GM18951 (cell line): ENCODE measurements at regions not wholly inside any gene's neighbourhood (a gene's known extent, or its start where the extent isn't known, plus 50 kb on each side); places are given as distances from the start of the nearest gene placed in this dataset.
"Not testable (repeated sequence)": the region's sequence is repeated elsewhere in the genome, so short reads cannot be mapped to it uniquely, and the experiment has no call there.

Experiments
- POLR2A ChIP-seq: IDR thresholded peaks from 4 replicates; pipeline ENCODE4 v1.6.1; 2011; ENCODE audit warnings: mild to moderate bottlenecking; ENCODE audit not compliant: insufficient read length, insufficient read depth; ENCODE audit errors: extremely low read depth
- in situ Hi-C: fragments of 300-500 bp; cut with MboI; formaldehyde crosslinking; loops from one replicate; pipeline ENCODE4 v1.12.0; 2022; ENCODE audit warnings: low sequenced_read_pairs, mixed read lengths, inconsistent platforms; ENCODE audit not compliant: unreplicated experiment

DNA sequence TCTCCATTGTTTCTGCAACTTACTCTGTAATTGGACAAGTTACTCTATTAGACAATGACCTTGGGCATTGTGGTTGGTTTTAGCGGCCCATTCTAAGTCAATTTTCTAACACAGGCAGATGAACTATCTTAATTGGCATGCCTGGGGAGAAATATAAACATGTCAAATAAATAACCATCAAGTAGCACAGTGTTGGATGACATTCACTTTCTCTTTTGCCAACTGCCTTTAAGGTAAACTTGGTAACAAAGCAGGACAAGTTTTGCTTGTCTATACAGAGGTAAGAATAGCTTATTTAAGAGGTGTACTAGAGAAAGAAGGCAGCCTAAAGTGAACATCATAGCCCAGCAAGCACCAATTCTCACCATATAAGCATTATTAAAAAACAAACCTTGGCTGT lies 599.6 kb downstream of the GBE1 start:
- in situ Hi-C loops: no loop called here
- no peak for TF ChIP-seq POLR2A

DNA sequence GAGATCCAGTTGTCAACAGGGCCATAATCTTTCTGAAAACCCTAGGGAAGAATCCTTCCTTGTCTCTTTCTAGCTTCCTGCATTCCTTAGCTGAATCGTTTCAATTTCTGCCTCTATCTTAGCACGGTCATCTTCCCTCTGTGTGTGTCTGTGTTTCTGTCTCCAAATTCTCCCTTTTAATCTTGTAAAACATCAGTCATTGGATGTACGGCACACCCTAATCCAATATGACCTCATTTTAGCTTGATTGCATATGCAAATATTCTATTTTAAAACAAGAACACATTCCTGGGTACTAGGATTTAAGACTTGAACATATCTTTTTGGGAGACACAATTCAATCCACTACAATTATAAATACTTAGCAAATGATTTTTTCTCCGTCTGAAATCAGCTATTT lies 600.3 kb downstream of the GBE1 start:
- no peak for TF ChIP-seq POLR2A
- in situ Hi-C loops: no loop called here

DNA sequence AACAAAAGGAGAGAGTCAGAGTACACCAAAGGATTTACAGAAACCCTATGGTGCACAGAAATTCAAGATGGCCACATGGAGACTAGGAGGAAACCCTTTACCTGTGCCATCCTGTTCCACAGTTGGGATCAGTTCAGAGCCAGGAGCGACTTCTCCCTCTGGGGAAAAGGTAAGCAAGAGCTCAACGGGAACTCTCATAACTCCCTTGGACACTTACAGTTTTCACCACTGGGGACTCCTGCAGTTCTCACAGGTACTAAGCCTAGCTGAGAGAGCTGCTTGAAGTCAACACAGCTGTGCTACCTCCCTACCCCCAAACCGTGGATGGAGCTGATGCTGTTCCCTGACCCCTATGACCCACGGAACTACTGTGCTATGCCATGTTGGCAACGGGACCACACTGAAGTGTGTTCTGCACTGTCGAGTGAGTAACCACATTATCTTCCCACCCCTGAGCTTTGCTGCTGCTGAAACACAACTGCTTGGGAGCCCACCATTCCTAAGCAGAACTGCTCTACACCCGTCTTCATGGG lies 606.8 kb downstream of the GBE1 start:
- no peak for TF ChIP-seq POLR2A
- in situ Hi-C loops: no loop called here

DNA sequence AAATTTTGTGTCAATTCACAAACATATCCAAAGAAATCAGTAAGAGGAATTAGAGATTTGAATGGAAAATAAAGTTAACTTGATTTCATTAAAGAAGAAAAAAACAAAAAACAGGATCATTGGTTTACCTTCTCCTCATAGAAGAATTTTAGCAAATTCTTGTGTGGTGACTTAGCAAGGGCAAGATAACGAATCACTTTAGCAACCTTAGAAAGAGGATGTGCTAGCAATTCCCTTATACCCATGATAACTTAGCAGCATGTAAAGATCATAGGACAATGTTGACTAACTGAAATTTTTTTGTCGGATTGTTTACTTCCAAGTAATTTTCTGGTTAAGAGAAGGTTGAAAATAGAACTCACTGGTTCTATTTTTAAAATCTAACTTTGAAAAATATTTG lies 609.3 kb downstream of the GBE1 start:
- no peak for TF ChIP-seq POLR2A
- in situ Hi-C loops: no loop called here

DNA sequence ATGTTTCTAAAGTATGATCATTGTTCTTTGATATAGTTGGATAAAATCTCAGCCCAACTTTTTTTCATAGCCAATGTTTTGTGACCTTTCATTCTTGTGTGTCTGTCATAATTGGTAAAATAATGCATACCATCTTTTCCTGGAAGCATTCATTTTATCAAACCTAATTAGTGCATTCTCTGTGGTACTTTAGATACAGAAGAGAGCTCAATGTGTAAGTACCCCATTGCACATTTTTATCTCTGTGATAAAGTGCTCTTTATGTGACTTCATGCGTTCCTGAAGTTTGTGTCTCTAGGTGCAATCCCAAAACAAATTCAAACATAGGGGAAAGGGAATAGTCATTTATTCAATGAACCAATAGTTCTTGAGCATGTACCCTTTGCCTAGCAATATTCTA lies 628.5 kb downstream of the GBE1 start:
- TF ChIP-seq POLR2A: no peak
- in situ Hi-C loops: no loop called here

DNA sequence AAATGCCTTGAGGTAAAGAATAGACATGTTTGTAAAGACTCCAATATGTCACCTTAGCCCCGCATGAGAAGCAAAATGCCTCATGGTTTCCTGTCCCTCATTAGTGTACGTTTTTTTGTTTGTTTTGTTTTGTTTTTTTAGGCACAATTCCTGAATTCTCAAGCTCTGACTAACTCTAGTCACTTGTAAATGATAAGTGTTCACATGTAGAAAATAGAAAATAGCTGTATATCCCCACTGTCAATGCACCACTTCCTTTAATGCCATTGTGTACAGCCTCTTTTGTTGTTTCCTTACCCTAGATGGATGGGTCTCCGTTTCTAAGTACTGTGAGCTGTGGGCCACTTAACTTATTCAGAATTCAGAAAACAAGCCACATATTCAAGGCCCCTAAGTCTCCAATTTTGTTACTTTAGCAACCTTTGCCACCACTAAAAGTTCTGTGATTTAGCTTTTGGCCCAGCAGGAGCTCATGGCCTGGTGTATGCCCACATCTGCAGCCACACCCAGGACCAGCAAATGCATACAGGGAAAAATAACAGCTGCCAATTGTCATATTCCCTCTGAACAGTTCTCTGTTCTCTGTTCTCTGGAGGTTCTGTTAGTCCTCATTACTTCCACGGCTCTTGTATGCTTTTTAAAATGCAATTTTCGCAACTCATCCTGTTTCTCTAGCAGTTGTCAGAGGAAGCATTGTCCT lies 655.5 kb downstream of the GBE1 start:
- in situ Hi-C loops: no loop called here

DNA sequence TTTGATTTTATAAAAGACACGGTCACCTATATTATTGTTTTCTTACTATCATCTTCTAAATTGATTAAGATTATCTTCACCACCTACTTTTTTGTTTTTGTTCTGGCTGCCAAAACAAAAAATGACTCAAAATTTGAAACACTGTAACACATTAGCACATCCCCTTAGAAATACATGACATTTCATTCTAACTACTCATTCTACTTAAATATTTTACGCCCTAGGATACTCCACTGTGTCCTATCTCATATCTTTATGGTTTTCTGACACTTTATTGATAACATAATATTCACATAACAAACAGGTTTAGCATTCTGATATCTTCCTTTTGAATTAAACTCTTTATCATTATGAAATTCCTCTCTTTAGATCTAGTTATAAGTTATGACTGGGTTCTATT lies 656.2 kb downstream of the GBE1 start:
- in situ Hi-C loops: no loop called here
- TF ChIP-seq POLR2A: no peak

More for the DNA sequence above, 655.5 kb downstream of the GBE1 start:
- TF ChIP-seq POLR2A: no peak

DNA sequence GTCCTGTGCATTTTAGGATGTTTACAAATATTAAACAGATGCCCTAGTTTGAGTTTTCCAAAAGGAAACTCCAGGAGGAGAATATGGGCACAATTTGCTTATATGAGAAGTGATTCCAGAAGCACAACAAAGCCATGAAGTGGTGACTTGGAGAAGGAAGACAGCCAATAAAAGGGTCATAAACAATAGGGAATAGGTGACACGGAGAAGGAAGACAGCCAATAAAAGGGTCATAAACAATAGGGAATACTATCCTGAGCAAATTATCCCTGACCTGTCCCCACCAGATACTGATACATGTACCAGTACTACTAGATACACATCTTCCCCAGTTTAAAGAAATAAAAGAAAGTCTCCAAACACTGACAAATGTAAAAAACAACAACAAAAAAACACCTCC lies 663.6 kb downstream of the GBE1 start:
- no peak for TF ChIP-seq POLR2A
- in situ Hi-C loops: no loop called here

DNA sequence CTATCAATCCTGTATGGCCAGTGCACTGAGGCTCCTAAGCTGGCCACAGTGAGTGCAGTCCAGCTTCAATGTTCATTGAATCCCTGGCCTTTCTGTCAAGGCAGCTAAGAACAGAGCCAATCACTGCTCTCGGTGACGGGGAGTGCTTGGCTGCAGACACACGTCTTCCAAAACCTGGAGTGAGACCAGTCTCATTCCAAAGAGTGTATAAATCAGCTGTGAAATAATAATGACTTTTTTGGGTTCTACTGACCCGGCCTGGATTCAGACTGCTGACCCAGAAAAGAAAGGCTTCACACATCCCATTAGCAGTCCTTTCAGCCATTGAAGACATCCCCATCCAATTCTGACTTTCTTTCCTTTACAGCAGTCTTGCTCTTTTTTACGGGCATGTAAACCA lies 665.5 kb downstream of the GBE1 start:
- in situ Hi-C loops: no loop called here
- no peak for TF ChIP-seq POLR2A

DNA sequence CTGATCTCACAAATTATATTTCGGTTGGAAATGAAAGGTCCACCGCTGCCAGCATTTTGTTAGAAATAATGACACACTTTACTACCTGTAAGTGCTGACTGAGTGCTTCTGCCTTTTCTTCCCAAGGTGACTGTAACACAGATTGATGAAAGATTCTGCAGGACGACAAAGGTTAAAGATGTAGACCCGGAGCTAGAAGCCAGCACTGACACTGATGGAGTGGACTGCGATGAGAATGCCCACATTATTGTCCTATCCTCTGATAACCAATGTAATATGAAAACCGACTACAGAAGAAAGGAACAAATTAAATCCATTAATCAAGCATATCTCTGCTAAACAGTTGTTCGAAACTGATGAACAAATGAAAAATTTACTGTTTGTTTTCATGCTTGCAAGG lies 666.5 kb downstream of the GBE1 start:
- in situ Hi-C loops: no loop called here
- TF ChIP-seq POLR2A: no peak

DNA sequence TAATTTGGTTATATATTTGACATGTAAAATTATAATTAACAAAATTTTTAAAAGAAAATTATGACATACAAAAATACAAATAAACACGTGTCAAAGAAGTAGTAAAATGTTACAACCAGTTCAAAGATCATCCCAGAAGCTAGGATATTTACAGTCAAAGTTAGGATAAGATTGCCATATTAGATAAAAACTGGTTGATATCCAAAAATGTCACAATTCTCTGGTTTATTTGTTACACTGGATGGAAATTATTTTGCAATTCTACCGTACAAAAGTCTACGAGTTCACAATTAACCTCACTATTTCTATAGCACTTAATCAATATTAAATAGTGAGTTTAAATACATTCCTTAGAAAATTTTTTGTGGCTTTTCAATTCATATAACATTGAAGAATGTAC lies 673.8 kb downstream of the GBE1 start:
- in situ Hi-C loops: no loop called here
- no peak for TF ChIP-seq POLR2A

DNA sequence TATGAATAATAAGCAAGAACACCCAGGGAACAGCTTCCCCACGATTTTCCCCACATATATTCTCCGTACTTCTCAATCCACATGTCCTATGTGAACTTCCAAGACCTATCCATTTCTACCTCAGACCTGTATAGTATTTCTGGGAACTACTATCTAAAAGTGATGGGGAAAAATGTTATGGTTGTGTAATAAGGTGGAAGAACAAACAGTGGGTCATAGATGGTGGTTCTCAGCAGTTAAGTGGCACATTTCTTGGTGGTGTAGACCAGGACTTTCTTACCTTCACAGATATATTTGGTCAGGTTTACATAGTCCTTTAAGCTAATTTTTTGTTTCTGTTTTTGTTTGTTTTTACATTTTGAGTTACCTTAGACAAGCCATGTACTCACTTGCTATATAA lies 675.1 kb downstream of the GBE1 start:
- in situ Hi-C loops: no loop called here
- no peak for TF ChIP-seq POLR2A

DNA sequence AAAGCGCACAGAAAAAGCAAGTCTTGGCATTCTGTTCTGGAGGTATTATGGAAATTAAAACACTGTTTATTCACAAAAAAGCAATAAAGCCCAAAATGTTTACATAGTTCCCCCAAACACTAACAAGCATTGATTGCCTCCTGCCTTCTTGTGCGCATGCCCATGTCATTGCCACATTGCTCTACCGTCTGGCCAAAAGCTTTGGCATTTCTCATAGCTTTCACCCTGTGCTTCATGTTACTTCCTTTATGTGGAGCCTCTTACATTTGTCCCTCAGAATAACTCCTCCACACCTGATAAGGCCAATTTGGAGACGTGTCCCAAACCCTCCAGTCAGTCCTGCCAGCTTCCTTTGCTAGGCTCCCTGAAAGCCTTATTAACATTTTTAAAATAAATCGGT lies 680.8 kb downstream of the GBE1 start:
- in situ Hi-C loops: no loop called here
- no peak for TF ChIP-seq POLR2A

DNA sequence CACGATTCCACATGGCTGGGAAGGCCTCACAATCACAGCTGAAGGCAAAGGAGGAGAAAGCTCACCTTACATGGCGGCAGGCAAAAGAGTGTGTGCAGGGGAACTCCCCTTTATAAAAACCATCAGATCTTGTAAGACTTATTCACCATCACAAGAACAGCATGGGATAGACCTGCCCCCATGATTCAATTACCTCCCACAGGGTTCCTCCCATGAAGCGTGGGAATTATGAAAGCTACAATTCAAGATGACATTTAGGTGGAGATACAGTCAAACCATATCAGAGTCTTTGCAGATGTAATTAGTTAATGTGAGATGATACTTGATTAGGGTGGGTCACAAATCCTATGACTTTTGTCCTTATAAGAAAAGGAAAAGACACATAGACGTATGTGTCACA lies 688.9 kb downstream of the GBE1 start:
- in situ Hi-C loops: no loop called here
- TF ChIP-seq POLR2A: no peak

DNA sequence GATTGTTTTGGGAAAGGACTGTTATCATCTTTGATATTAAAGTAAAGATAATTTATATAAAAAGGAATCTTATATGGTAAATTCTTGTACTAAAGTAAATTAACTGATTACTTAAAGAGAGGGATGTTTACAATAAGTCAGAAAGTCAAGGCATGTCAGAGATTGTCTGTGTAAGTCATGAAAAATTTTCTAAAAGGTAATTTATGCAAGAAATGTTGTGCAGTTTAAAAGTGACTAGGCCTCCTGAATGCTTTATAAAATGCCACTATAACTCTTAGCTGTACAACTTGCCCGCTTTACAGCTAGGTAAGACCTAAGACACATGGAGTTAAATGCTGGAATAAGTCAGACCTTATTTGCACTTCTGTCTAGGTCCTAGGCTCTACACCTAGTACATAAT lies 692.9 kb downstream of the GBE1 start:
- in situ Hi-C loops: no loop called here
- no peak for TF ChIP-seq POLR2A

DNA sequence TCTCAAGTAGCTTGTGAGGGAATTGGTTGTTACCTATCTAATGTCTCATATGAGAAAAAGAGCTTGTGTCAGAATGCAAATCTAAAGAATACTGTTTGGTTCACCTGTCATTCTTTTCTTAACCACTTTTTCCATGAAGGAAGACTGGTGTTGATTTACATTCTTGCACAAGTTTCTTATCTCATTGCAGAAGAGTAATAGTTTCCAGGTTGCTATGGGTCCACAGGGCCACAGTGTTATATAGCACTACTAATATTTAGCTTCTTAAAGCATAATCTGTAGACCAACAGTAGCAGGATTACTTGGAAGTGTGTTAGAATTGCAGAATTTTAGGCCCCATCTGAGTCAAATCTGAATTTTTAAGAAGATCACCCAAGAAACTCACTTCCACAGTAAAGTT lies 697.5 kb downstream of the GBE1 start:
- in situ Hi-C loops: no loop called here
- TF ChIP-seq POLR2A: no peak

DNA sequence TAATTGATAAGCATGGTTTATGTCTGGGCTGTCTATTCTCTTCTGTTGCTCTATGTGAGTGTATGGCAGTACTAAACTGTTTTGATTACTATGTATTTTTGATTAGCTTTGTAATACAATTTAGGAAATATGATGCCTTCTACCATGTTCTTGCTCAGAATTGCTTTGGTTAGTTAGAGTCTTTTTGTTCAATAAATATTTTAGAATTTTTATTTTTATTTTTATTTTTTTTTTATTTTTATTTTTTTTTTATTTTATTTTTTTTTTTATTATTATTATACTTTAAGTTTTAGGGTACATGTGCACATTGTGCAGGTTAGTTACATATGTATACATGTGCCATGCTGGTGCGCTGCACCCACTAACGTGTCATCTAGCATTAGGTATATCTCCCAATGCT lies 710.3 kb downstream of the GBE1 start:
- in situ Hi-C loops: not testable (repeated sequence)
